Lung (tissue), 11 donors: ENCODE measurements at regions not wholly inside any gene's neighbourhood (a gene's known extent, or its start where the extent isn't known, plus 50 kb on each side); places are given as distances from the start of the nearest gene placed in this dataset.

Source experiments
- ATAC-seq: fragments of 200-7000 bp; cut with Tn5 transposase; one replicate; pipeline ENCODE4 v1.9.1; 2020; ENCODE audit warnings: moderate number of reproducible peaks; ENCODE audit not compliant: insufficient read depth, low FRiP score
- DNase-seq, 3 donors: peaks; one replicate each; pipeline ENCODE4 v3.0.0-alpha.2; 2013 to 2017
- H3K27ac ChIP-seq, 2 donors: one replicate each; pipeline ENCODE4 v1.5.1; 2013; ENCODE audit warnings: mild to moderate bottlenecking in 2 of 2, moderate library complexity in 2 of 2, control low read depth in 1 of 2, inconsistent platforms in 1 of 2, low read depth in 1 of 2, low read length in 1 of 2
- H3K27me3 ChIP-seq, 3 donors: one replicate each; pipeline ENCODE4 v1.5.1; 2013; ENCODE audit warnings: low read length in 2 of 3; ENCODE audit not compliant: control insufficient read depth in 3 of 3, insufficient read depth in 3 of 3
- H3K36me3 ChIP-seq, 4 donors: one replicate each; pipeline ENCODE4 v1.5.1; 2013; ENCODE audit warnings: low read length in 4 of 4, mild to moderate bottlenecking in 1 of 4, moderate library complexity in 1 of 4; ENCODE audit not compliant: control insufficient read depth in 4 of 4, insufficient read depth in 4 of 4
- H3K4me1 ChIP-seq, 5 donors: one replicate each; pipeline ENCODE4 v1.5.1; 2013; ENCODE audit warnings: low read length in 5 of 5, mild to moderate bottlenecking in 2 of 5, moderate library complexity in 1 of 5; ENCODE audit not compliant: control insufficient read depth in 5 of 5, insufficient read depth in 5 of 5
- H3K4me3 ChIP-seq: one replicate; pipeline ENCODE4 v1.5.1; 2013; ENCODE audit warnings: mild to moderate bottlenecking, control low read depth, moderate library complexity
- H3K9ac ChIP-seq, 2 donors: one replicate each; pipeline ENCODE4 v1.5.1; 2013; ENCODE audit warnings: low read length in 2 of 2, control low read depth in 1 of 2; ENCODE audit not compliant: insufficient read depth in 1 of 2
- H3K9me3 ChIP-seq, 4 donors: one replicate each; pipeline ENCODE4 v1.5.1; 2013; ENCODE audit warnings: low read length in 3 of 4, mild to moderate bottlenecking in 1 of 4, moderate library complexity in 1 of 4; ENCODE audit not compliant: control insufficient read depth in 4 of 4, insufficient read depth in 3 of 4
- WGBS, 2 donors: extraction: QIAGEN DNeasy Blood & Tissue Kit; methylation state at CpG; one replicate each; pipeline ENCODE4 v1.1.7; 2013; 5-methylcytosine and 5-hydroxymethylcytosine counted together
- TF ChIP-seq, protein P1 (sequence below): IDR thresholded peaks from 2 replicates; pipeline ENCODE4 v1.5.1; 2012; ENCODE audit warnings: mild to moderate bottlenecking; ENCODE audit errors: control extremely low read depth, extremely low read depth
- donor health status: control.
- donor health status: control.
- donor health status: Bipolar disorder and iron deficiency.
- donor health status: healthy.
- donor health status: DM: yes; HTN: yes; CAD: no.

DNA sequence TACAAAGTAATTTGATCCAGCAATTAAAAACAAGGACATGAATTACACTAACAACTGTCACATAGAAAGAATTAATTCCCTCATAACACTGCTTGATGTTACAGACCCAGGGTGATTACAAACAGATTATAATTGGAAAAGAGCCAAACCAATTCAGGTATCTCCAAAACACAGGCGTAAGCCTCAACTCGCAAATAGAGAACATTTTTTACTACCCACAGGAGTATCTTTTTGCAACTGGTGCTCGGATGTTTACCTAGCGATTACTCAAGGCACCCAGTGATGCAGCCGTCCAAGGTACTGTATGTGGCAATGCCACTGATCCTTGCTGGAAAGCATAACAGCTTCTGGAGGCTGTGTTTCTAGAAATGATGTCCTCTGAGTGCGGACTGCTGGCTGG is 386.1 kb upstream of the KIF2A start:
- Histone ChIP-seq H3K36me3 (no peaks in the 10 kb centered on the region), H3K4me1 (peaks cover 0 to 7% (median 0%) of the 10 kb centered on the region in 5 donors), H3K4me3 (no peak overlapping the region), H3K9me3 (no peaks in the 10 kb centered on the region), H3K27me3 (no peaks in the 10 kb centered on the region), H3K27ac (no peak overlapping the region), H3K9ac (no peak overlapping the region)
- WGBS, 2 donors: 59 to 71% methylated on average over 6 of the region's 6 CpGs
- TF ChIP-seq, protein P1, sequence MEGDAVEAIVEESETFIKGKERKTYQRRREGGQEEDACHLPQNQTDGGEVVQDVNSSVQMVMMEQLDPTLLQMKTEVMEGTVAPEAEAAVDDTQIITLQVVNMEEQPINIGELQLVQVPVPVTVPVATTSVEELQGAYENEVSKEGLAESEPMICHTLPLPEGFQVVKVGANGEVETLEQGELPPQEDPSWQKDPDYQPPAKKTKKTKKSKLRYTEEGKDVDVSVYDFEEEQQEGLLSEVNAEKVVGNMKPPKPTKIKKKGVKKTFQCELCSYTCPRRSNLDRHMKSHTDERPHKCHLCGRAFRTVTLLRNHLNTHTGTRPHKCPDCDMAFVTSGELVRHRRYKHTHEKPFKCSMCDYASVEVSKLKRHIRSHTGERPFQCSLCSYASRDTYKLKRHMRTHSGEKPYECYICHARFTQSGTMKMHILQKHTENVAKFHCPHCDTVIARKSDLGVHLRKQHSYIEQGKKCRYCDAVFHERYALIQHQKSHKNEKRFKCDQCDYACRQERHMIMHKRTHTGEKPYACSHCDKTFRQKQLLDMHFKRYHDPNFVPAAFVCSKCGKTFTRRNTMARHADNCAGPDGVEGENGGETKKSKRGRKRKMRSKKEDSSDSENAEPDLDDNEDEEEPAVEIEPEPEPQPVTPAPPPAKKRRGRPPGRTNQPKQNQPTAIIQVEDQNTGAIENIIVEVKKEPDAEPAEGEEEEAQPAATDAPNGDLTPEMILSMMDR: no peak
- DNase-seq (no peak), ATAC-seq (no peak)

DNA sequence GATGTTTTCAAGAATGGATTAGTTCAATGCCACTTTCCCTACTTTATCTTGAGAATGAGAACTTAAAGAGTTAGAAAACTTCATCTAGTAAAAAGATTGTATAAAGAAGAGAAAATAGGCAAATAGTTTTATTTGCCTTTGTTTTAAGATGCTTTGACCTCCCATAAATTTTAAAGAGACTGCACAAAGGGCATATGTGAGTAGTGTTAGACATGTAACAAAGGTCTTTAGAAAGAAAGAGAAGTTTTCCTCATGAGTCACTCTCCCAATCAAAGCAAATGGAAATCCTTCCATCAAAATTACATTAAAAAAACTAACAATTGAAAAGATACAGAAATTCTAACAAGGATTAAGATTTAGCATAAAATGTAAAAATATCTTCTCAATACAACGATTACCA is 381.8 kb upstream of the KIF2A start:
- no peaks in the 10 kb centered on the region for H3K36me3 ChIP-seq
- no peak for DNase-seq
- 83 to 85% methylated on average over 1 of the region's 1 CpG for WGBS, 2 donors
- H3K9me3 ChIP-seq: no peaks in the 10 kb centered on the region
- TF ChIP-seq, protein P1: no peak
- H3K4me3 ChIP-seq: no peak overlapping the region
- no peaks in the 10 kb centered on the region for H3K27me3 ChIP-seq
- peaks cover 0 to 7% (median 0%) of the 10 kb centered on the region in 5 donors for H3K4me1 ChIP-seq
- H3K9ac ChIP-seq: no peak overlapping the region
- H3K27ac ChIP-seq: no peak overlapping the region
- ATAC-seq: no peak

DNA sequence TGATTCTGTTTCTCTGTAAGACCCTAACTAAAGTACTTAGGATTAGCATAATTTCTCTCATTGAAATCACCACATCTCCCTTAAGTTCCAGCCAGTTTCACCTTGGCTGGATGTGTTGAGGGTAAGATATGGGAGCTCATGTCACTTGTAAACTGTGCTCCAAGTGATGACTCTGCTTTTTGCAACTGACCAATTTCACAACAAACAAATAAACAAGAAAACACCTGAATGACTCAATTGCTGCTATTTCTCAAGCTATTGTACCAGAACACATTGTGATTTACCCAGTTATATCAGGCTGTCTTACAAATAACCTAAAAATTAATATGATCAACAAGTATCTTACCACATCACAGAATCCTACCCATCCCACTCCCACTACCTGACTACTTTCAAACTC is 379.1 kb upstream of the KIF2A start:
- H3K27me3 ChIP-seq: no peaks in the 10 kb centered on the region
- no peaks in the 10 kb centered on the region for H3K36me3 ChIP-seq
- H3K9ac ChIP-seq: no peak overlapping the region
- H3K4me1 ChIP-seq: no peaks in the 10 kb centered on the region
- DNase-seq (no peak), ATAC-seq (no peak)
- no peaks in the 10 kb centered on the region for H3K9me3 ChIP-seq
- no peak overlapping the region for H3K4me3 ChIP-seq
- no peak overlapping the region for H3K27ac ChIP-seq
- TF ChIP-seq, protein P1: no peak

DNA sequence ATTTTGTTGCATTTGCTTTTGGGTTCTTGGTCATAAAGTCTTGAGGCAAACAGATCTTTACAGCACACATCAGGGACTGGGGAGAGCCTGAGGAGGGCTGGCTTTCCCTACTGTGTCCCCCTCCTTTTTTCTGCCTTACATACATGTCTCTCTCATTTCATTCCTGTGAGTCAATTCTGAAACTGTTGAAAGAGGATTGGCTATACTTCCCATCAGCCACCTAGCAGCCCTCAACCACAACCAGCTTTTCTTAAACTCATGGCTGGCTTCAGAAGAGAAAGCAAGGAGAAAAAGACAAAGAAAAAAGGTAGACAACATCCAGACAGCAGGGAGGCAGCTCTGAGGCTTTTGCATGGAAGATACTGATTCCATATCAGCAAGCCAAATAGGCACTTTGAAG is 374.8 kb upstream of the KIF2A start:
- Histone ChIP-seq H3K36me3 (no peaks in the 10 kb centered on the region), H3K4me1 (no peaks in the 10 kb centered on the region), H3K27ac (no peak overlapping the region), H3K9me3 (no peaks in the 10 kb centered on the region), H3K4me3 (no peak overlapping the region), H3K27me3 (no peaks in the 10 kb centered on the region), H3K9ac (no peak overlapping the region)
- TF ChIP-seq, protein P1: no peak
- DNase-seq (no peak), ATAC-seq (no peak)
